AG09309 (cell line): ENCODE measurements at regions not wholly inside any gene's neighbourhood (a gene's known extent, or its start where the extent isn't known, plus 50 kb on each side); places are given as distances from the start of the nearest gene placed in this dataset.

Experiments
- DNase-seq: peaks from one replicate; pipeline ENCODE4 v3.0.0-alpha.2; 2010; ENCODE audit warnings: low read depth
- H3K4me3 ChIP-seq: 2 replicates; pipeline ENCODE4 v1.5.1; 2011; ENCODE audit warnings: mild to moderate bottlenecking, low read depth, low read length, moderate library complexity; ENCODE audit not compliant: control insufficient read depth
- CTCF ChIP-seq: IDR thresholded peaks from 2 replicates; pipeline ENCODE4 v1.5.1; 2011; ENCODE audit warnings: mild to moderate bottlenecking, low read depth, low read length, inconsistent platforms; ENCODE audit not compliant: insufficient read depth, control insufficient read depth; ENCODE audit errors: missing control alignments

- no peak for DNase-seq
- no peak for TF ChIP-seq CTCF
- H3K4me3 ChIP-seq: no peak overlapping the region
These were observed 131.4 kb downstream of the BAMBI start for GRCh38 chr10:28808693-28809092.

GRCh38 chr10:28810057-28810870, 132.9 kb downstream of the BAMBI start:
- no peak for DNase-seq
- no peak for TF ChIP-seq CTCF
- H3K4me3 ChIP-seq: no peak overlapping the region

- no peak overlapping the region for H3K4me3 ChIP-seq
- DNase-seq: no peak
- TF ChIP-seq CTCF: no peak
These were observed 134.5 kb downstream of the BAMBI start for GRCh38 chr10:28811639-28812349.

- no peak for TF ChIP-seq CTCF
- no peak overlapping the region for H3K4me3 ChIP-seq
- DNase-seq: no peak
These were observed 135.4 kb downstream of the BAMBI start for GRCh38 chr10:28812384-28813372.

- DNase-seq: no peak
- no peak overlapping the region for H3K4me3 ChIP-seq
- no peak for TF ChIP-seq CTCF
These were observed 138.4 kb downstream of the BAMBI start for GRCh38 chr10:28815681-28816080.
